ENCODE measurements at regions not wholly inside any gene's neighbourhood (a gene's known extent, or its start where the extent isn't known, plus 50 kb on each side); places are given as distances from the start of the nearest gene placed in this dataset.

DNA sequence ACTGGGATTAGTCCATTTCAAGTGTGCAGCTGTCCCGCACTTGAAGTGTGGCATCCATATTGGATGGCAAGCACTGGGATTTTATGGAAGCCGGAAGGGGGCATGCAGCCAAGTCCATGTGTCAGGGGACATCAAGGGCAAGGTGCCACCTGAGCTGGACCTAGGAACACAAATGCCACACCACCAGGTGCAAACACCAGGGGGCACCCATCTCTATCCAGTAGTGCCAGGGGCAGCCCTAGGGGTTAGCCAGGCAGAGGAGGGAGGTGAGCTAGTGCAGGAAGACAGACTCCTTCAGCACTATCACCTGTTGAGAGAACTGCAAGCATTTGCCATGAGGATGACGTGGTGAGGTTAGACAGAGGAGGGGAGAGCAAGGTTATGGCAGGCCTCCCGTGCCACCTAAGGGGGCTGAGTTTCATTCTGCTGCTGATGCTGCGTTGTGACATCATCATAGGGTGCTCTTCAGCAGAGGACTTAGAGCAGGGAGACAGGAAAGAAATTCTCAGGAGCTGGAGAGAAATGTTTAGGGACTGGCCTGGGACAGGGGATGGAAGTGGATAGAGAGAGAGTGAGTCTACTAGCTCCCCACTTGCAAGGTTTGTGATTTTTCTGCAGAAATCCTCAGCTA, 192.6 kb upstream of the SLC24A3 start:
- Histone ChIP-seq H3K9me2 (no peaks in the 10 kb centered on the region), H3K27ac (ENCODE audit: low read depth in 2 of 2, low read length in 1 of 2) (no peak overlapping the region), H3K4me2 (no peak overlapping the region), H3K4me3 (ENCODE audit: low read depth in 2 of 2, low read length in 1 of 2) (no peak overlapping the region), H4K20me1 (ENCODE audit: insufficient read depth) (no peaks in the 10 kb centered on the region), H3F3A (replicated peaks; ENCODE audit: insufficient read depth) (no peaks in the 10 kb centered on the region), H3K9ac (no peak overlapping the region), H3K36me3 (replicated peaks in 1 of 2; ENCODE audit: control insufficient read depth in 1 of 2, insufficient read depth in 2 of 2, low read length in 1 of 2) (no peaks in the 10 kb centered on the region), H3K9me3 (no peaks in the 10 kb centered on the region), H3K27me3 (ENCODE audit: insufficient read depth) (0 out of 2 replicates have a peak, but pooled peaks cover 3% of the 10 kb centered on the region), H2AFZ (ENCODE audit: low read depth) (no peak overlapping the region), H3K79me2 (ENCODE audit: insufficient read depth) (no peaks in the 10 kb centered on the region), H3K4me1 (ENCODE audit: control insufficient read depth in 1 of 2, insufficient read depth in 2 of 2, low read depth in 1 of 2, low read length in 1 of 2) (no peaks in the 10 kb centered on the region)
- CTCF ChIA-PET, result interaction anchor here (1.8 to 2.7 kb wide), 2 partner anchors 9 to 388 kb away, joined by 4 to 5 read pairs; no protein-coding TSS in a partner anchor
- DNase-seq, result no peak
- 16% methylated on average over 5 of the region's 5 CpGs for WGBS (ENCODE audit: low lambda C conversion rate)
- POLR2A ChIA-PET, result no interaction called here
- TF ChIP-seq RCOR1 (IDR thresholded peaks at IDR 0.05; ENCODE audit: low read length) (no peak), FOXJ3 (CRISPR knock-in tag; IDR thresholded peaks at IDR 0.05) (no peak), ZBTB33 (IDR thresholded peaks at IDR 0.05; ENCODE audit: borderline replicate concordance, low read depth) (no peak), CHD2 (IDR thresholded peaks at IDR 0.05; ENCODE audit: low read length, partially characterized antibody) (no peak), NFIC (IDR thresholded peaks at IDR 0.05; ENCODE audit: borderline replicate concordance) (no peak), SIN3A (IDR thresholded peaks at IDR 0.05; ENCODE audit: borderline replicate concordance, low read depth, low read length) (no peak), ELF1 (IDR thresholded peaks at IDR 0.05) (no peak), CTCF (IDR thresholded peaks at IDR 0.05) (no peak), USF1 (IDR thresholded peaks at IDR 0.05; ENCODE audit: borderline replicate concordance, low read depth) (no peak), FOXM1 (IDR thresholded peaks at IDR 0.05; ENCODE audit: low read depth) (no peak), TEAD4 (IDR thresholded peaks at IDR 0.05; ENCODE audit: borderline replicate concordance, insufficient read depth) (no peak), PBX3 (IDR thresholded peaks at IDR 0.05) (no peak), TCF12 (IDR thresholded peaks at IDR 0.05) (no peak), GABPA (IDR thresholded peaks at IDR 0.05; ENCODE audit: low read depth) (no peak), EZH2phosphoT487 (IDR thresholded peaks at IDR 0.05; ENCODE audit: borderline replicate concordance, low read depth) (no peak), RXRA (IDR thresholded peaks at IDR 0.05; ENCODE audit: borderline replicate concordance, low read depth) (no peak), EP300 (IDR thresholded peaks at IDR 0.05; ENCODE audit: borderline replicate concordance in 1 of 2, low read depth in 1 of 2, low read length in 1 of 2) (no peak), JUND (IDR thresholded peaks at IDR 0.05) (no peak), SMC3 (IDR thresholded peaks at IDR 0.05; ENCODE audit: low read depth, low read length) (no peak)
- TF ChIP-seq, protein P1, sequence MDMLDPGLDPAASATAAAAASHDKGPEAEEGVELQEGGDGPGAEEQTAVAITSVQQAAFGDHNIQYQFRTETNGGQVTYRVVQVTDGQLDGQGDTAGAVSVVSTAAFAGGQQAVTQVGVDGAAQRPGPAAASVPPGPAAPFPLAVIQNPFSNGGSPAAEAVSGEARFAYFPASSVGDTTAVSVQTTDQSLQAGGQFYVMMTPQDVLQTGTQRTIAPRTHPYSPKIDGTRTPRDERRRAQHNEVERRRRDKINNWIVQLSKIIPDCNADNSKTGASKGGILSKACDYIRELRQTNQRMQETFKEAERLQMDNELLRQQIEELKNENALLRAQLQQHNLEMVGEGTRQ (IDR thresholded peaks at IDR 0.05; ENCODE audit: borderline replicate concordance, low read depth, low read length), result no peak
